Ascending aorta (tissue), 2 donors: ENCODE measurements at regions not wholly inside any gene's neighbourhood (a gene's known extent, or its start where the extent isn't known, plus 50 kb on each side); places are given as distances from the start of the nearest gene placed in this dataset.

ENCODE experiments used
- DNase-seq, 2 donors: peaks; one replicate each; pipeline ENCODE4 v3.0.0-alpha.2; 2019; ENCODE audit warnings: low spot score in 2 of 2
- H3K27ac ChIP-seq, 2 donors: fragments of 200-600 bp; sonication (generic); one replicate each; pipeline ENCODE4 v1.5.1; 2016 to 2017; ENCODE audit warnings: mild to moderate bottlenecking in 1 of 2
- H3K27me3 ChIP-seq: fragments of 200-600 bp; sonication (generic); one replicate; pipeline ENCODE4 v1.5.1; 2017
- H3K36me3 ChIP-seq, 2 donors: fragments of 200-600 bp; sonication (generic); one replicate each; pipeline ENCODE4 v1.5.1; 2016
- H3K4me1 ChIP-seq, 2 donors: fragments of 200-600 bp; sonication (generic); one replicate each; pipeline ENCODE4 v1.5.1; 2016 to 2017; ENCODE audit warnings: mild to moderate bottlenecking in 1 of 2
- H3K4me3 ChIP-seq, 2 donors: fragments of 200-600 bp; sonication (generic); one replicate each; pipeline ENCODE4 v1.5.1; 2016 to 2017; ENCODE audit warnings: mild to moderate bottlenecking in 1 of 2
- H3K9me3 ChIP-seq, 2 donors: fragments of 200-600 bp; sonication (generic); one replicate each; pipeline ENCODE4 v1.5.1; 2016
- CTCF ChIP-seq, 3 experiments: fragments of 200-600 bp in 2 of 3; fragments of 450-650 bp in 1 of 3; sonication (generic) in 2 of 3; IDR thresholded peaks; one replicate each; pipeline ENCODE4 v1.5.1; 2016 to 2019; ENCODE audit warnings: antibody characterized with exemption in 3 of 3, mild to moderate bottlenecking in 1 of 3, moderate library complexity in 1 of 3
- intact Hi-C: fragments of 100-400 bp; cut with DNase I; formaldehyde crosslinking; loops from one replicate; pipeline ENCODE4 v1.15.1; 2023

DNA sequence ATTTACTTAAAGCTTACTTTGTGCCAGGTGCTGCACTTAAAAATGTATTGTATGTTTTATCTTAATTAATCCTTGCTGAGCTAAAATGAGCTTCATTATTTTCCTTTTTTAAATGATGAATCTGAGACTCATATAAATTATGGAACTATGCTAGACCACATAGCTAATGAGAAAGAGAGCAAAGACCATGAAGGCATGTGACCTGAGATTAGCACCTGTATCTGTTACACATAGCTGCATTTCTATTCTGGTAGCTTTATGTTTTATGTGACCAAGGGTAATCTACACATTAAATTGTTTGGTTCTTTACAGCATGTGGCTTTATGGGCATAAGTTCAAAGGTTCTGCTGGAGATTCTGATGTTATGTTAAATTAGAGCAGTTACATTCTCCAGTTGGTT lies 839.1 kb upstream of the SORCS1 start:
- TF ChIP-seq CTCF (IDR thresholded peaks at IDR 0.05): no peak
- Histone ChIP-seq H3K4me3 (no peak overlapping the region), H3K4me1 (no peaks in the 10 kb centered on the region), H3K27me3 (no peaks in the 10 kb centered on the region), H3K27ac (no peak overlapping the region), H3K36me3 (no peaks in the 10 kb centered on the region), H3K9me3 (no peaks in the 10 kb centered on the region)
- intact Hi-C loops: no loop called here
- no peak for DNase-seq

- H3K4me3 ChIP-seq: no peak overlapping the region
- H3K27ac ChIP-seq: no peak overlapping the region
- H3K4me1 ChIP-seq: no peaks in the 10 kb centered on the region
- DNase-seq: no peak
- intact Hi-C loops: no loop called here
- no peak for TF ChIP-seq CTCF (IDR thresholded peaks at IDR 0.05)
- no peaks in the 10 kb centered on the region for H3K27me3 ChIP-seq
- no peaks in the 10 kb centered on the region for H3K9me3 ChIP-seq
- no peaks in the 10 kb centered on the region for H3K36me3 ChIP-seq
Measured at GRCh38 chr10:108003061-108003460, 838.6 kb upstream of the SORCS1 start.

DNA sequence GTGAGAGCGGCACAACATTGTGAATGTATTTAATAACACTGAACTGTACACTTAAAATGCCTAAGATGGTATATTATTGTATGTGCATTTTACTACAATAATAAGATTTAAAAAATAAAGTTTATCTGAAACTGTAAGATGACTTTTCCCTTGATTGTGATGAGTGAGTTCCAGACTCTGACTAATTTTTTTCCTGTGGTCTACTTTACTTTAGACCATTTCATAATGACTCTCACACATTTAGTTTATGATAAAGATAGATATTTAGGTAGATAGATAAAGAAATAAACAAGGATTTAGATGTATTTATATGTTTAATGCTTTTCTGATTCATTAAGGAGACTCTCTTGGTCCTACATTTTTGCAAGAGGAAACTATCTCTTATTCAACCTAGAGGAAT lies 835.9 kb upstream of the SORCS1 start:
- Histone ChIP-seq H3K27me3 (no peaks in the 10 kb centered on the region), H3K27ac (no peak overlapping the region), H3K4me1 (no peaks in the 10 kb centered on the region), H3K9me3 (no peaks in the 10 kb centered on the region), H3K4me3 (no peak overlapping the region), H3K36me3 (no peaks in the 10 kb centered on the region)
- DNase-seq: no peak
- no peak for TF ChIP-seq CTCF (IDR thresholded peaks at IDR 0.05)
- intact Hi-C loops: no loop called here

DNA sequence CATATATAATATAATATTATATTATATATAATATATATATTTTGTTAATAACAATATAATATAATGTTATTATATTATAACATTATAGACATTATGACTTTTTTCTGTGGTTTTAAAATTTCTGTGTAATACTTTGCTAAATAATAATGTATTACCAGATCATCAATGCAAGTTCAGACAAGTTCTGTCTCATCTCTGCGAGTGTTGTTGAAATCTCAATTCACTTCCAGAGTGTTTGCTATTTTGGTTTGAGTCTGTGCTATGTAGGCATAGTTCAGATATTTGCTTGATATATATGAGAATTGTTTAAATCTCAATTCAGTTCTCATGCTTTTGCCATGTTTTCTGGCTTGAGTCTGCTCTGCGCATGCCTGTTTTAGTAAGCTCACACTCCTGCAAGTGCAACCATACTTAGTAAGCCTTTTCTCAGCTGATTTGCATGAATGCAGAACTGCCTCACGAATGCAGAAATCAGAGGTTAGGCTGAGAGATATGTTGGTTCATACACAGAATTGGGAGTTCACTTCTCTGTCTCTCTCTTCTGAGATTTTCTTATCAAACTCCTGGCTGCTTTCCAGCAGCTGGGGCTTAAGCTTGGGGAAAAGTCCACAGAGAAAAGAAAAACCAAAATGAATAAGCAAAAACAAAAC lies 830.2 kb upstream of the SORCS1 start:
- Histone ChIP-seq H3K9me3 (no peaks in the 10 kb centered on the region), H3K4me3 (no peak overlapping the region), H3K27ac (no peak overlapping the region), H3K36me3 (no peaks in the 10 kb centered on the region), H3K4me1 (no peaks in the 10 kb centered on the region), H3K27me3 (no peaks in the 10 kb centered on the region)
- intact Hi-C loops: no loop called here
- DNase-seq: no peak
- TF ChIP-seq CTCF (IDR thresholded peaks at IDR 0.05): no peak

- no peak for DNase-seq
- Histone ChIP-seq H3K4me3 (no peak overlapping the region), H3K4me1 (no peaks in the 10 kb centered on the region), H3K36me3 (no peaks in the 10 kb centered on the region), H3K9me3 (no peaks in the 10 kb centered on the region), H3K27ac (no peak overlapping the region), H3K27me3 (no peaks in the 10 kb centered on the region)
- intact Hi-C loops: no loop called here
- TF ChIP-seq CTCF (IDR thresholded peaks at IDR 0.05): no peak
Measured at GRCh38 chr10:107986571-107986970, 822.1 kb upstream of the SORCS1 start.

GRCh38 chr10:107984581-107984980 lies 820.1 kb upstream of the SORCS1 start:
- no peak overlapping the region for H3K4me3 ChIP-seq
- H3K9me3 ChIP-seq: no peaks in the 10 kb centered on the region
- no peak for DNase-seq
- no peak overlapping the region for H3K27ac ChIP-seq
- TF ChIP-seq CTCF (IDR thresholded peaks at IDR 0.05): no peak
- H3K36me3 ChIP-seq: no peaks in the 10 kb centered on the region
- H3K4me1 ChIP-seq: no peaks in the 10 kb centered on the region
- intact Hi-C loops: no loop called here
- H3K27me3 ChIP-seq: no peaks in the 10 kb centered on the region
